ENCODE measurements at regions not wholly inside any gene's neighbourhood (a gene's known extent, or its start where the extent isn't known, plus 50 kb on each side); places are given as distances from the start of the nearest gene placed in this dataset.

DNA sequence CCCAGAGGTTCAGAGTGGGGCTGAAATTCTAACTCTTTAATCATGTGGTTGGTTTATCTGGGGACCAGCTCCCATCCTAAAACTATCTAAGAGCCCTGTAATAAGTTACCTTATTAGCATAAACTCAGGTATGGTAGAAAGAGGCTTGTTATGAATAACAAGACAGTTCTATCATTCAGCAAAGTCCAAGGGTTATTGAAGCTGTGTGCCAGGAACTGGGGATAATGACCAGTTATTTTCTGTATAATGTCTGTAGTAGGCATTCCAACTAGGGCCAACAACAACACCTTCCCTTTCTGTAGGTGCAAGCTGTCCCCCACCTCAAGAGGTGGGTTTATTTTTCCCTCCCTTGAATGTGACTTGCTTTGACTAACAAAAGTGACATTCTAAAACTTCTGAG lies 170.1 kb downstream of the CD83 start:
- intact Hi-C loops (cut with DNase I), result no loop called here
- no peaks in the 10 kb centered on the region for H3K36me3 ChIP-seq
- H3K27ac ChIP-seq, result no peak overlapping the region
- H3K27me3 ChIP-seq, result no peaks in the 10 kb centered on the region
- H3K4me3 ChIP-seq, result no peak overlapping the region
- H3K4me1 ChIP-seq, result peaks cover 4 to 26% of the 10 kb centered on the region in 2 donors
- no peak for DNase-seq (ENCODE audit: low spot score in 2 of 2)
- H3K9me3 ChIP-seq, result no peaks in the 10 kb centered on the region
- TF ChIP-seq, protein P1, sequence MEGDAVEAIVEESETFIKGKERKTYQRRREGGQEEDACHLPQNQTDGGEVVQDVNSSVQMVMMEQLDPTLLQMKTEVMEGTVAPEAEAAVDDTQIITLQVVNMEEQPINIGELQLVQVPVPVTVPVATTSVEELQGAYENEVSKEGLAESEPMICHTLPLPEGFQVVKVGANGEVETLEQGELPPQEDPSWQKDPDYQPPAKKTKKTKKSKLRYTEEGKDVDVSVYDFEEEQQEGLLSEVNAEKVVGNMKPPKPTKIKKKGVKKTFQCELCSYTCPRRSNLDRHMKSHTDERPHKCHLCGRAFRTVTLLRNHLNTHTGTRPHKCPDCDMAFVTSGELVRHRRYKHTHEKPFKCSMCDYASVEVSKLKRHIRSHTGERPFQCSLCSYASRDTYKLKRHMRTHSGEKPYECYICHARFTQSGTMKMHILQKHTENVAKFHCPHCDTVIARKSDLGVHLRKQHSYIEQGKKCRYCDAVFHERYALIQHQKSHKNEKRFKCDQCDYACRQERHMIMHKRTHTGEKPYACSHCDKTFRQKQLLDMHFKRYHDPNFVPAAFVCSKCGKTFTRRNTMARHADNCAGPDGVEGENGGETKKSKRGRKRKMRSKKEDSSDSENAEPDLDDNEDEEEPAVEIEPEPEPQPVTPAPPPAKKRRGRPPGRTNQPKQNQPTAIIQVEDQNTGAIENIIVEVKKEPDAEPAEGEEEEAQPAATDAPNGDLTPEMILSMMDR (IDR thresholded peaks at IDR 0.05), result no peak

DNA sequence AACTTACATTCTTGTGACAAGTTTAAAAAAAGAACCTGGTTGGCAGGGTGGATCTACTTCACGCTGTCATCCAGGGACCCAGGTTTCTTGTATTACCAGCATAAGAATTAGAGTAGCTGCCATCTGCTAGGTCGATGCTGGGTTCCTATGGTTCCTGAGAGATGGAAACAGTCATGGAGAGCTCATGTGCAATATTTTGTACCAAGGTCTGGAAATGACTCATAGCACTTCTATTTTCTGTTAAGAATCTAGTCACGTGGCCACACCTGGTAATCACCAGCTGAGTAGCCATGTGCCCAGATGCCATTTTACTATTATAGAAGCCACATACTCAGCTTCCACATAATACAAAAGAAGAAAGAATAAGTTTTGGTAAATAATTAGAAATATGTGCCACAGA lies 171.3 kb downstream of the CD83 start:
- DNase-seq (ENCODE audit: low spot score in 2 of 2), result no peak
- TF ChIP-seq, protein P1 (IDR thresholded peaks at IDR 0.05), result no peak
- no peak overlapping the region for H3K4me3 ChIP-seq
- no peak overlapping the region for H3K27ac ChIP-seq
- H3K27me3 ChIP-seq, result no peaks in the 10 kb centered on the region
- H3K36me3 ChIP-seq, result no peaks in the 10 kb centered on the region
- intact Hi-C loops (cut with DNase I), result no loop called here
- peaks cover 4 to 26% of the 10 kb centered on the region in 2 donors for H3K4me1 ChIP-seq
- H3K9me3 ChIP-seq, result no peaks in the 10 kb centered on the region

DNA sequence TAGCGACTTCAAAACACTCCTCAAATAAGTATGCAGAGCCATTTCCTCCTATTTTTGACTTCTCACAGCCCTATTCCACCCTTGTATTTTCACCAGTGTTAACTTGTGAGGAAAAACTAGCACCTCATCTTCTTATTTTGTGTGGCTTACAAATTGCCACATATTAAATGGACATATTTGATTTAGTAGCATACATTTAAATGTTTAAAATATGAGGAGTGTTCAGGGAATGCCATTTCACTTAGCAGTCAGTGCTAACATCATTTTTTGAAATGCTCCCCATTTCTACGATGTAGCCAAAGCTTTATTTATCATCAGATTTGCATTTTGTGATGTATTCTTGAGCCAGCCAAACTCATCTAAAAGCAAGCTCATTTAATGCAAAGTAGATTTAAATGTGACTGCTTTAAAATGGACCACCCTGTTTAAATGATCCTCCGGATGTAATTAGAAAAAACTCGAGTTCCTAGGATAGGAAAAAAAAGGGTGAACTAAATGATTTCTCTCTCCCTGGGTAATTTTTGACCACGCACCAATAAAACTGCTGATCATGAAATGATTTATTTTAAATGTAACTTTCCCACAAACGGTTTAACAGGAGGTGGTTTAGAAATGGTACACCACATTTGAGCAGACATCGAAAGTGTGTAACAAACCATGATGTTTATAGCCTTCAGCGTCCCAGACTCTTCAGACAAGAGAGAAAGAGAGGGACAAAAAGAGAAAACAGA lies 172.6 kb downstream of the CD83 start:
- no peak for DNase-seq (ENCODE audit: low spot score in 2 of 2)
- Histone ChIP-seq H3K36me3 (no peaks in the 10 kb centered on the region), H3K27ac (no peak overlapping the region), H3K4me3 (no peak overlapping the region), H3K9me3 (no peaks in the 10 kb centered on the region), H3K4me1 (peaks cover 4 to 18% of the 10 kb centered on the region in 2 donors), H3K27me3 (no peaks in the 10 kb centered on the region)
- intact Hi-C loops (cut with DNase I), result no loop called here
- TF ChIP-seq, protein P1 (IDR thresholded peaks at IDR 0.05), result no peak

DNA sequence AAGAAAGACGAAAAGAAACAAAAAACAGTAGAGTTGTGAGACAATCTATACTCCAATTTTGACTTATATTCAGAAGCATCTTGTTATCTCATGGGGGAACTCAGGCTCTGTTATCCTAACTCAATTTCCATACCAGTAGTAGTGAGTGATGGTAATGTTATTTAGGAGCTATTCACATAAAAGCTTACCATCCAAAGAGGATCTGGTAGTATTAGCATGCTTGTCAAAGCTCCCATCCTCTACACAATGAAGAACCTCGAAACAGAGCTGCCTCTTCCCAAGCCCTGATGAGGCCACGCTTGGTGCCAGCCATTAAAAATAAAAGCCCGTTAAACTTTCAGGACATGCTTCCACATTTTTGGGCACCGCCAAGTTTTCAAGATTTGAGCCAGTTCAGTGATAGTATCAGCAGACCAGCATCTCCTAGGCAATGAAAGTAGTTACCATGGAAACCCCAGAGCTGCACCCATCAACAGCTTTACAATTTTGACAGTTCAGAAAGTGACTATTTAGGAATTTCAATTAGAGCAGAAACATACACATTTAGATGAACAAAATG lies 173.3 kb downstream of the CD83 start:
- H3K36me3 ChIP-seq, result no peaks in the 10 kb centered on the region
- no peak for DNase-seq (ENCODE audit: low spot score in 2 of 2)
- intact Hi-C loops (cut with DNase I), result no loop called here
- TF ChIP-seq, protein P1 (IDR thresholded peaks at IDR 0.05), result no peak
- H3K4me1 ChIP-seq, result peaks cover 4 to 14% of the 10 kb centered on the region in 2 donors
- no peak overlapping the region for H3K27ac ChIP-seq
- H3K4me3 ChIP-seq, result no peak overlapping the region
- H3K27me3 ChIP-seq, result no peaks in the 10 kb centered on the region
- no peaks in the 10 kb centered on the region for H3K9me3 ChIP-seq

DNA sequence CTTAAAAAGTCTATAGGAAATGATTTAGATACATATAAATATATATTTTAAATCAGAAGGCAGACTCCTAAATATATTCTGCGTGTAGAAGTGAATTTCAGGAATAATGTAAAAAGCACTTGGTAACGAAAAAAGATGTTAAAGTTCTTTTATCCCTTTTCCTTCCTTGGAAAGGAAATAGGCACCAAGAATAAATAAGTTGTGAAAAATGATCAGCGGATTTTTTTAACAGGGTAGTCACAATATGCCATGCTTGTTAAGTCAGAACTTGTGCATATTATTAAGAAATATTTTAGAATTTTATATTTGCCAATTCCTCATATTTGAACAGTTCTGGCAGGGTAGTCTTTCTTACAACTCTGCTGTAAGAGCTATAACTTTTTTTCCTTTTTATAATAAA lies 173.8 kb downstream of the CD83 start:
- H3K9me3 ChIP-seq, result no peaks in the 10 kb centered on the region
- TF ChIP-seq, protein P1 (IDR thresholded peaks at IDR 0.05), result no peak
- H3K27me3 ChIP-seq, result no peaks in the 10 kb centered on the region
- no peak overlapping the region for H3K4me3 ChIP-seq
- intact Hi-C loops (cut with DNase I), result no loop called here
- peaks cover under 1 to 10% of the 10 kb centered on the region in 2 donors for H3K4me1 ChIP-seq
- H3K27ac ChIP-seq, result no peak overlapping the region
- DNase-seq (ENCODE audit: low spot score in 2 of 2), result no peak
- H3K36me3 ChIP-seq, result no peaks in the 10 kb centered on the region
